ENCODE measurements at regions not wholly inside any gene's neighbourhood (a gene's known extent, or its start where the extent isn't known, plus 50 kb on each side); places are given as distances from the start of the nearest gene placed in this dataset.

GRCh38 chr7:50196719-50197118 lies 103.7 kb upstream of the ZPBP start:
- Mint-ChIP-seq H3K27ac (no peak overlapping the region), H3K4me1 (no peaks in the 10 kb centered on the region), H3K4me3 (no peak overlapping the region), H3K27me3 (ENCODE audit: insufficient read depth, low read depth) (peaks cover 7% of the 10 kb centered on the region), H3K9me3 (no peaks in the 10 kb centered on the region), H3K36me3 (no peaks in the 10 kb centered on the region)
- no peaks in the 10 kb centered on the region for H3K79me2 ChIP-seq (ENCODE audit: low read depth)
- H3K9me3 ChIP-seq (ENCODE audit: low read depth), result no peaks in the 10 kb centered on the region
- no peak overlapping the region for H3K27ac ChIP-seq
- H3K4me3 ChIP-seq, result no peak overlapping the region
- no peak overlapping the region for H3K4me2 ChIP-seq
- H3K36me3 ChIP-seq, result no peaks in the 10 kb centered on the region
- no peak for DNase-seq (ENCODE audit: low spot score)
- H3K9ac ChIP-seq, result no peak overlapping the region
- H2AFZ ChIP-seq (replicated peaks), result no peak overlapping the region
- no peak for TF ChIP-seq CTCF (IDR thresholded peaks at IDR 0.05)
- H3K27me3 ChIP-seq, result no peaks in the 10 kb centered on the region
- H4K20me1 ChIP-seq (ENCODE audit: low read depth), result no peaks in the 10 kb centered on the region
- H3K4me1 ChIP-seq, result no peaks in the 10 kb centered on the region
- H3F3A ChIP-seq (ENCODE audit: low read depth), result no peaks in the 10 kb centered on the region

GRCh38 chr7:50190776-50191175 lies 97.7 kb upstream of the ZPBP start:
- Histone ChIP-seq H3K27ac (no peak overlapping the region), H3K4me2 (no peak overlapping the region), H3K9ac (no peak overlapping the region), H4K20me1 (ENCODE audit: low read depth) (no peaks in the 10 kb centered on the region), H3K4me1 (no peaks in the 10 kb centered on the region), H3K36me3 (no peaks in the 10 kb centered on the region), H3K4me3 (no peak overlapping the region), H3F3A (ENCODE audit: low read depth) (no peaks in the 10 kb centered on the region), H3K9me3 (ENCODE audit: low read depth) (no peaks in the 10 kb centered on the region), H3K79me2 (ENCODE audit: low read depth) (no peaks in the 10 kb centered on the region), H3K27me3 (no peaks in the 10 kb centered on the region), H2AFZ (replicated peaks) (no peak overlapping the region)
- Mint-ChIP-seq H3K4me1 (no peaks in the 10 kb centered on the region), H3K36me3 (no peaks in the 10 kb centered on the region), H3K27ac (no peak overlapping the region), H3K9me3 (peaks cover 2% of the 10 kb centered on the region), H3K4me3 (no peak overlapping the region), H3K27me3 (ENCODE audit: insufficient read depth, low read depth) (no peaks in the 10 kb centered on the region)
- no peak for DNase-seq (ENCODE audit: low spot score)
- TF ChIP-seq CTCF (IDR thresholded peaks at IDR 0.05) (no peak), EZH2 (IDR thresholded peaks at IDR 0.05) (no peak), EZH2phosphoT487 (IDR thresholded peaks at IDR 0.05) (no peak)

- no peaks in the 10 kb centered on the region for H4K20me1 ChIP-seq (ENCODE audit: low read depth)
- H3K4me2 ChIP-seq, result no peak overlapping the region
- no peak for TF ChIP-seq EZH2phosphoT487 (IDR thresholded peaks at IDR 0.05)
- no peak for TF ChIP-seq CTCF (IDR thresholded peaks at IDR 0.05)
- TF ChIP-seq EZH2 (IDR thresholded peaks at IDR 0.05), result no peak
- H2AFZ ChIP-seq (replicated peaks), result no peak overlapping the region
- Mint-ChIP-seq H3K36me3 (no peaks in the 10 kb centered on the region), H3K9me3 (peaks cover 2% of the 10 kb centered on the region), H3K4me3 (no peak overlapping the region), H3K27me3 (ENCODE audit: insufficient read depth, low read depth) (no peaks in the 10 kb centered on the region), H3K27ac (no peak overlapping the region), H3K4me1 (no peaks in the 10 kb centered on the region)
- DNase-seq (ENCODE audit: low spot score), result no peak
- no peak overlapping the region for H3K4me3 ChIP-seq
- H3K27me3 ChIP-seq, result no peaks in the 10 kb centered on the region
- no peak overlapping the region for H3K27ac ChIP-seq
- no peaks in the 10 kb centered on the region for H3K9me3 ChIP-seq (ENCODE audit: low read depth)
- no peaks in the 10 kb centered on the region for H3F3A ChIP-seq (ENCODE audit: low read depth)
- H3K79me2 ChIP-seq (ENCODE audit: low read depth), result no peaks in the 10 kb centered on the region
- no peaks in the 10 kb centered on the region for H3K36me3 ChIP-seq
- no peak overlapping the region for H3K9ac ChIP-seq
- H3K4me1 ChIP-seq, result no peaks in the 10 kb centered on the region
Measured at GRCh38 chr7:50189371-50189770, 96.3 kb upstream of the ZPBP start.
